OCI-LY3 (cell line): ENCODE measurements at regions not wholly inside any gene's neighbourhood (a gene's known extent, or its start where the extent isn't known, plus 50 kb on each side); places are given as distances from the start of the nearest gene placed in this dataset.

Experiments used
- CTCF ChIP-seq: fragments of 200-600, 300-600 bp; sonication (generic); IDR thresholded peaks from 2 replicates; pipeline ENCODE4 v1.5.1; 2014; ENCODE audit warnings: antibody characterized with exemption, low read length, low read depth
- EZH2phosphoT487 ChIP-seq: fragments of 200-600 bp; shearing (Covaris generic); IDR thresholded peaks from 2 replicates; pipeline ENCODE4 v1.6.1; 2018; ENCODE audit warnings: antibody characterized with exemption, mixed run types, low read depth

DNA sequence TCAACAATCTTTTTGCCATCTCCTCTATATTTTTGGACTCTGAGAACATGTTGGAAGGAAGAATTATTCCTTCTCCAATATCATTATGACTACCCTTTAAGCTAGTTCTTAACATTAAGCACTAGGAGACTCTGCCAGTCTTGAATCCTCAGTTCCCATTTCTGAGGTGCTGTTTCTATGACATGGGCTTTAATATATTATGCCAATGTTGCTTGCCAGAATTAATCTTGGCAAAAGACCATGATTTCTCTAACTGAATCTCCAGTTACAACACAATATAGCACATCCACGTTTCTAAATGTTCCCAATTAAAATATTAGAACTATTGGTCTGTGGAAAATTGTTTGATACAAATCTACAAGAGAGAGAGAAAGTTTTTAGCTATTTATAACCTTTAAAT is 250.0 kb downstream of the HGF start:
- no peak for TF ChIP-seq CTCF
- TF ChIP-seq EZH2phosphoT487 = no peak
